DND-41 (cell line): ENCODE measurements at regions not wholly inside any gene's neighbourhood (a gene's known extent, or its start where the extent isn't known, plus 50 kb on each side); places are given as distances from the start of the nearest gene placed in this dataset.

Experiments
- ATAC-seq: fragments of 200-7000 bp; cut with Tn5 transposase; 3 replicates; pipeline ENCODE4 v1.9.1; 2021; ENCODE audit warnings: low read depth; ENCODE audit not compliant: insufficient read depth
- DNase-seq: peaks from one replicate; pipeline ENCODE4 v3.0.0-alpha.2; 2020
- H2AFZ ChIP-seq: 2 replicates; pipeline ENCODE4 v1.6.0; 2012; ENCODE audit warnings: low read depth, low read length
- H3K27ac ChIP-seq: 2 replicates; pipeline ENCODE4 v1.5.1; 2012; ENCODE audit warnings: low read length, inconsistent platforms
- H3K27me3 ChIP-seq: fragments of 200-600 bp; sonication (generic); 2 replicates; pipeline ENCODE4 v1.6.0; 2012; ENCODE audit warnings: low read length, mild to moderate bottlenecking, inconsistent platforms; ENCODE audit not compliant: insufficient read depth, poor library complexity
- H3K36me3 ChIP-seq: 2 replicates; pipeline ENCODE4 v1.5.1; 2012; ENCODE audit warnings: low read length, inconsistent platforms; ENCODE audit not compliant: insufficient read depth
- H3K4me1 ChIP-seq: 2 replicates; pipeline ENCODE4 v1.5.1; 2012; ENCODE audit warnings: mild to moderate bottlenecking, low read length; ENCODE audit not compliant: insufficient read depth
- H3K4me2 ChIP-seq: 2 replicates; pipeline ENCODE4 v1.6.0; 2012; ENCODE audit warnings: mild to moderate bottlenecking, moderate library complexity, low read length, inconsistent platforms; ENCODE audit not compliant: insufficient read depth
- H3K4me3 ChIP-seq, 2 experiments: fragments of 200-600 bp in 1 of 2; shearing (Covaris generic) in 1 of 2; 2 replicates each; pipeline ENCODE4 v1.5.1; 2012 to 2016; ENCODE audit warnings: inconsistent platforms in 2 of 2, low read length in 2 of 2, mild to moderate bottlenecking in 2 of 2, low read depth in 1 of 2, moderate library complexity in 1 of 2
- H3K79me2 ChIP-seq: 2 replicates; pipeline ENCODE4 v1.6.0; 2012; ENCODE audit warnings: low read length, inconsistent platforms; ENCODE audit not compliant: insufficient read depth
- H3K9ac ChIP-seq: 2 replicates; pipeline ENCODE4 v1.6.0; 2012; ENCODE audit warnings: low read depth, mild to moderate bottlenecking, inconsistent platforms, low read length, moderate library complexity
- H3K9me3 ChIP-seq: 2 replicates; pipeline ENCODE4 v1.5.1; 2012; ENCODE audit warnings: low read length, moderate library complexity, mild to moderate bottlenecking, inconsistent platforms; ENCODE audit not compliant: insufficient read depth, severe bottlenecking
- H4K20me1 ChIP-seq: 2 replicates; pipeline ENCODE4 v1.6.0; 2012; ENCODE audit warnings: low read length; ENCODE audit not compliant: insufficient read depth
- CTCF ChIP-seq: IDR thresholded peaks from 2 replicates; pipeline ENCODE4 v1.5.1; 2012; ENCODE audit warnings: borderline replicate concordance, low read length, moderate library complexity, mild to moderate bottlenecking; ENCODE audit not compliant: poor library complexity, severe bottlenecking; ENCODE audit errors: extremely low read depth
- EZH2 ChIP-seq: IDR thresholded peaks from 3 replicates; pipeline ENCODE4 v1.6.1; 2012; ENCODE audit warnings: borderline replicate concordance, low read depth, mild to moderate bottlenecking, moderate library complexity, low read length, inconsistent platforms; ENCODE audit not compliant: severe bottlenecking

DNA sequence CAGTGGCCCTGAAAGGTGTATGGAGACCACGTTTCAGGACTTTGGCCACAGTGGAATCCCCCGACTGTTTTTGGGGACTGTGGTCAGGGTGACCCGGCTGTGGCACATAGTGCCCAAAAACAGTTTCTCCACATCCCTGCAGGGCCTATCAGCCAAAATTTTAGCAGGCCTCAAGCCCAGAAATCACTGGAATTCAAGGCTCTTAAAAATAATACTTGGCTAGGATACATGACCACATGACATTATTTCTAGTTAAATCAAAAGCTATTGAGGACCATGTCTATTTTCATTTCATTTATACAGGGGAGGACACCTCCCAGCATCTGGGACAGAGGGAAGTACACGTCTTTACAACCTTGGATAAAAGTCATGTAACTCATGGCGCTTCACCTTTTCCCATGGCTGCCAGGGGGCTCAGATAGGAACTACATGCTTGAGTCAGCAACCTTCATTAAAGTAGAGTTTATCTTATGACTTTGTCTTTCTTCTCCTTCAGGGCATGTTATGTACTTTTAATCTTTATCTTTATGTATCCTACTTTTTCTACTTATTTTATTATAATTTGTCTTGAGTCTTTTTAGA is 70.8 kb upstream of the CD93 start:
- no peaks in the 10 kb centered on the region for H4K20me1 ChIP-seq
- no peak overlapping the region for H3K9ac ChIP-seq
- H2AFZ ChIP-seq = no peak overlapping the region
- peaks cover 67% of the 10 kb centered on the region for H3K4me1 ChIP-seq
- H3K4me3 ChIP-seq = no peak overlapping the region
- no peaks in the 10 kb centered on the region for H3K79me2 ChIP-seq
- TF ChIP-seq CTCF = no peak
- no peaks in the 10 kb centered on the region for H3K9me3 ChIP-seq
- ATAC-seq (no peak), DNase-seq (no peak)
- H3K4me2 ChIP-seq = no peak overlapping the region
- H3K27ac ChIP-seq = peak overlapping the region; percentile 22; the same call in 1 of the 2 replicates
- H3K36me3 ChIP-seq = no peaks in the 10 kb centered on the region
- H3K27me3 ChIP-seq = no peaks in the 10 kb centered on the region

DNA sequence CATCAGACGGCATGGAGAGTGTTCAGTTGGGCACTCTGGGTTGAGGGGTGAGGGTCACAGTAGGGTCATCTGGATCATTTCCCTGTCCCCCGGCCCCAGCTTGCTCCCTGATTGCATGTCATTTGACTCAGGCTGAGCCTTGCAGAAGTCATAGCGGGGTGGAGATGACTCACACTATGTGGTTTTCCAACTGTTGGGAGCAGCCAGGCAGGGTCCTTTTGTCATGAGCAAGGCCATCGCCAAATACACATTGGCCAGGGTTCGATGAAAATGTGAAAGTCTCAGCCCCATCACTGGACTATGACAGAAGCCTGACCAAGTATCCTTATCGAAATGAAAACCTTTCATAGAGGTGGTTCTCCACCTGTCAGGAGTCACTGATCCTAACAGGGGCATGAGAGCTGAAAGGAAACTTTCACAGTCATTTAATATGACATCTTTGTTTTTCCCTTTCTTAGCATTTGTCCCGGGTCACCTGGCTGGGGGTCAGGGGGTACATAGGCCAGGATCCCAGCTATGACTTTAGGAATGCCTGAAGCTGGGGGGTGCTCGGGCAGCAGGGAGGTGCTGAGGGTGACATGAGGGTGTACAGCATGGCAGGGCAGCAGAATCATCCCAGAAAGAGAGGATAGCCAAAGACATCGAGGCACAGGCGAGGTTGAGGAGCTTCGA is 70.2 kb upstream of the CD93 start:
- Histone ChIP-seq H4K20me1 (no peaks in the 10 kb centered on the region), H3K79me2 (no peaks in the 10 kb centered on the region), H3K9ac (no peak overlapping the region), H3K27ac (peak overlapping the region; percentile 22), H3K4me2 (no peak overlapping the region), H3K36me3 (no peaks in the 10 kb centered on the region), H3K4me1 (peaks cover 67% of the 10 kb centered on the region), H2AFZ (no peak overlapping the region), H3K9me3 (no peaks in the 10 kb centered on the region), H3K27me3 (no peaks in the 10 kb centered on the region), H3K4me3 (no peak overlapping the region)
- ATAC-seq (no peak), DNase-seq (no peak)
- TF ChIP-seq CTCF = no peak
- no peak for TF ChIP-seq EZH2

DNA sequence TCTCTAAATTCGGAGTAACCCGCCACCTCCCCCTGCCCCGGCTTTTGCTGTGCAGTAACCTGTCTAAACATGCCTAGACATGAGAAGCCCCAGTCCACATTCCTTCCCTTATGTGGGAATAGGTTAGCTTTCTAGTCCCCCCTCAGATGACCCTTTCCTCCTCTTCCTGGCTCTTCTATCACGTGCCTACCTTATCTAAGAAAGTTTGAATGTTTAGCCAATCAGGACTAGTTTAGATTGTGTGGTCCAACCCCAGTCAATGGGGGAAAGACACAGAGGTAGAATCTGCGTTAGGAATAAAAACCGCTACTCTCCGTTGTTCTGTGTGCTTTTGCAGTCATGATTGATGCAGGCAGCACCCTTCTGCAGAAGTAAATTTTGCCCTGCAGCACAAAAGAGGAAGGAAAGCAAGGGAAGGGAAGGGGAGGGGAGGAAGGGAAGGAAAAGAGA is 69.0 kb upstream of the CD93 start:
- H3K9ac ChIP-seq = no peak overlapping the region
- no peak for TF ChIP-seq EZH2
- H4K20me1 ChIP-seq = no peaks in the 10 kb centered on the region
- H3K27ac ChIP-seq = peak overlapping the region; percentile 34; the same call in 1 of the 2 replicates
- DNase-seq (no peak), ATAC-seq (no peak)
- no peak overlapping the region for H3K4me3 ChIP-seq
- peaks cover 67% of the 10 kb centered on the region for H3K4me1 ChIP-seq
- no peaks in the 10 kb centered on the region for H3K9me3 ChIP-seq
- H2AFZ ChIP-seq = no peak overlapping the region
- no peak overlapping the region for H3K4me2 ChIP-seq
- no peaks in the 10 kb centered on the region for H3K79me2 ChIP-seq
- no peaks in the 10 kb centered on the region for H3K27me3 ChIP-seq
- H3K36me3 ChIP-seq = no peaks in the 10 kb centered on the region

DNA sequence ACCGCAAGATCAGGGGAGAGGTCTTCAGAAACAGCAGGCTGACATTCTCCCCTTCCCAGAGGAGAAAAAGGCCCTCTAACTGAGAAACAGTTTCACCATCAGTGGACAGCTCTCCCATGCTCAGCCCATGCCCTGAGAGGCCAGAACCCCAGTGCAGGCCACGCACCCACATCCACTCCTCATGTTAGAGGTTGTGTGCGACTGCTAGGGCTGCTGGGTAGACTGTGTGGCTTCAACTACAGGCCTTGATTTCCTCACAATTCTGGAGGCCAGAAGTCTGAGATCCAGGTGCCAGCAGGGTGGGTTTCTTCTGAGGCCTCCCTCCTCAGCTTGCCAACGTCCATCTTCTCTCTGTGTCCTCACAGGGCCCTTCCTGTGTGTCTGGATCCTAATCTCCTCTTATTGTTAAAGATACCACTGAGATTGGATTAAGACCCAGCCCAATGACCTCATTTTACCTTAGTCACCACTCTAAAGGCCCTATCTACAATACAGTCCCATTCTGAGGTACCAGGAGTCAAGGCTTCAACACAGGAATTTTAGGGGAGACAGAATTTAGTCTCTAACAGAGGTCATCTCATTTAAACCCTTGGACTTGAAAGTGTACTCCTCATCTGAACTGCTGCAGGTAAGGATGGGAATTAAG is 67.7 kb upstream of the CD93 start:
- TF ChIP-seq CTCF (no peak), EZH2 (no peak)
- H3K27ac ChIP-seq = peak overlapping the region; percentile 53

More for the DNA sequence above, 67.7 kb upstream of the CD93 start:
- Histone ChIP-seq H3K27me3 (no peaks in the 10 kb centered on the region), H3K4me2 (no peak overlapping the region), H3K4me3 (no peak overlapping the region), H2AFZ (no peak overlapping the region), H3K9me3 (no peaks in the 10 kb centered on the region), H3K9ac (no peak overlapping the region), H4K20me1 (no peaks in the 10 kb centered on the region), H3K36me3 (no peaks in the 10 kb centered on the region), H3K79me2 (no peaks in the 10 kb centered on the region), H3K4me1 (peaks cover 66% of the 10 kb centered on the region)
- DNase-seq (no peak), ATAC-seq (no peak)
